GM23338 (cell line): ENCODE measurements at regions not wholly inside any gene's neighbourhood (a gene's known extent, or its start where the extent isn't known, plus 50 kb on each side); places are given as distances from the start of the nearest gene placed in this dataset.

ENCODE experiments used
- ATAC-seq: fragments of 200-7000 bp; cut with Tn5 transposase; 3 replicates; pipeline ENCODE4 v1.9.1; 2020
- DNase-seq: peaks from one replicate; pipeline ENCODE4 v3.0.0-alpha.2; 2015; ENCODE audit warnings: low spot score
- H2AFZ ChIP-seq: fragments of 200-600 bp; sonication (generic); 2 replicates; pipeline ENCODE4 v1.8.0; 2016; ENCODE audit warnings: antibody characterized with exemption, mild to moderate bottlenecking, moderate library complexity
- H3F3A ChIP-seq: fragments of 200-600 bp; sonication (generic); replicated peaks from 2 replicates; pipeline ENCODE4 v1.8.0; 2017; ENCODE audit warnings: antibody characterized with exemption, mixed run types, low read depth
- H3K27ac ChIP-seq: fragments of 200-600 bp; sonication (generic); 2 replicates; pipeline ENCODE4 v1.6.1; 2016; ENCODE audit warnings: low read depth
- H3K27me3 ChIP-seq: fragments of 200-600 bp; sonication (generic); 2 replicates; pipeline ENCODE4 v1.8.0; 2016; ENCODE audit warnings: mild to moderate bottlenecking, mixed run types, moderate library complexity; ENCODE audit not compliant: insufficient read depth
- H3K36me3 ChIP-seq: fragments of 200-600 bp; sonication (generic); 2 replicates; pipeline ENCODE4 v1.8.0; 2016; ENCODE audit warnings: mild to moderate bottlenecking; ENCODE audit not compliant: insufficient read depth
- H3K4me1 ChIP-seq: fragments of 200-600 bp; sonication (generic); 2 replicates; pipeline ENCODE4 v1.8.0; 2016; ENCODE audit warnings: mild to moderate bottlenecking, moderate library complexity; ENCODE audit not compliant: insufficient read depth
- H3K4me2 ChIP-seq: fragments of 200-600 bp; sonication (generic); 2 replicates; pipeline ENCODE4 v1.7.1; 2017; ENCODE audit warnings: mixed run types
- H3K4me3 ChIP-seq: fragments of 200-600 bp; sonication (generic); 2 replicates; pipeline ENCODE4 v1.6.1; 2016; ENCODE audit warnings: mixed run types
- H3K79me2 ChIP-seq: fragments of 200-600 bp; sonication (generic); replicated peaks from 2 replicates; pipeline ENCODE4 v1.8.0; 2017; ENCODE audit warnings: mild to moderate bottlenecking; ENCODE audit not compliant: insufficient read depth
- H3K9me2 ChIP-seq: fragments of 200-600 bp; sonication (generic); 2 replicates; pipeline ENCODE4 v1.8.0; 2017; ENCODE audit not compliant: insufficient read depth
- H4K20me1 ChIP-seq: fragments of 200-600 bp; sonication (generic); replicated peaks from 2 replicates; pipeline ENCODE4 v1.8.0; 2017; ENCODE audit warnings: mild to moderate bottlenecking; ENCODE audit not compliant: insufficient read depth
- H3K27ac Mint-ChIP-seq: 2 replicates; pipeline ENCODE4 v1.8.0; 2020; ENCODE audit warnings: inconsistent platforms, mild to moderate bottlenecking, moderate library complexity, mixed read lengths
- H3K27me3 Mint-ChIP-seq: 3 replicates; pipeline ENCODE4 v1.8.0; 2022; ENCODE audit warnings: low read depth, mild to moderate bottlenecking, moderate library complexity, mixed read lengths, inconsistent platforms; ENCODE audit not compliant: insufficient read depth, poor library complexity
- H3K36me3 Mint-ChIP-seq: 3 replicates; pipeline ENCODE4 v1.8.0; 2021; ENCODE audit warnings: low read depth, mild to moderate bottlenecking, inconsistent platforms, moderate library complexity, mixed read lengths
- H3K4me1 Mint-ChIP-seq: 3 replicates; pipeline ENCODE4 v1.8.0; 2020; ENCODE audit warnings: mild to moderate bottlenecking, inconsistent platforms, mixed read lengths
- H3K4me3 Mint-ChIP-seq: 3 replicates; pipeline ENCODE4 v1.8.0; 2021; ENCODE audit warnings: moderate library complexity, mild to moderate bottlenecking, inconsistent platforms, mixed read lengths
- H3K9me3 Mint-ChIP-seq: 3 replicates; pipeline ENCODE4 v1.8.0; 2020; ENCODE audit warnings: moderate library complexity, mild to moderate bottlenecking, inconsistent platforms, mixed read lengths
- CTCF ChIP-seq, 2 experiments: fragments of 200-600 bp in 1 of 2; sonication (generic) in 1 of 2; conservative IDR thresholded peaks; 2 replicates each; pipeline versions ENCODE4 v1.5.1 to v1.6.1; 2016 to 2017; ENCODE audit warnings: antibody characterized with exemption in 2 of 2, low read depth in 2 of 2, mild to moderate bottlenecking in 2 of 2, moderate library complexity in 1 of 2
- EZH2phosphoT487 ChIP-seq: fragments of 200-600 bp; sonication (generic); IDR thresholded peaks from one replicate; pipeline ENCODE4 v1.8.1; 2018; ENCODE audit warnings: antibody characterized with exemption; ENCODE audit not compliant: unreplicated experiment
- JUNB ChIP-seq: IDR thresholded peaks from one replicate; pipeline ENCODE4 v1.6.1; 2016; ENCODE audit warnings: antibody characterized with exemption; ENCODE audit not compliant: unreplicated experiment
- NANOG ChIP-seq: IDR thresholded peaks from 2 replicates; pipeline ENCODE4 v1.6.1; 2016; ENCODE audit warnings: antibody characterized with exemption, borderline replicate concordance
- POLR2AphosphoS5 ChIP-seq: IDR thresholded peaks from 2 replicates; pipeline ENCODE4 v1.6.1; 2016; ENCODE audit warnings: antibody characterized with exemption, low read depth
- REST ChIP-seq: IDR thresholded peaks from one replicate; pipeline ENCODE4 v1.6.1; 2018; ENCODE audit warnings: antibody characterized with exemption; ENCODE audit not compliant: unreplicated experiment
- STAT1 ChIP-seq: IDR thresholded peaks from one replicate; pipeline ENCODE4 v1.6.1; 2016; ENCODE audit warnings: antibody characterized with exemption; ENCODE audit not compliant: unreplicated experiment
- ZNF114 ChIP-seq: fragments of 250-450 bp; sonication (Bioruptor Pico); IDR thresholded peaks from 2 replicates; pipeline ENCODE4 v1.5.0; 2020; ENCODE audit warnings: mild to moderate bottlenecking, moderate library complexity
- ZNF331 ChIP-seq: fragments of 250-450 bp; sonication (Bioruptor Pico); IDR thresholded peaks from 2 replicates; pipeline ENCODE4 v1.5.0; 2020; ENCODE audit warnings: low read depth, mild to moderate bottlenecking, moderate library complexity
- TF ChIP-seq, protein P1 (sequence below): IDR thresholded peaks from 2 replicates; pipeline ENCODE4 v1.6.1; 2016; ENCODE audit warnings: antibody characterized with exemption
- TF ChIP-seq, protein P2 (sequence below): fragments of 250-450 bp; sonication (Bioruptor Pico); IDR thresholded peaks from 2 replicates; pipeline ENCODE4 v1.5.0; 2020; ENCODE audit warnings: mild to moderate bottlenecking, moderate library complexity

- H3K79me2 ChIP-seq: no peaks in the 10 kb centered on the region
- H3K27me3 ChIP-seq: no peaks in the 10 kb centered on the region
- H2AFZ ChIP-seq: no peak overlapping the region
- H3K27ac Mint-ChIP-seq: no peak overlapping the region
- H3K9me2 ChIP-seq: peaks cover 13% of the 10 kb centered on the region
- H3K9me3 Mint-ChIP-seq: no peaks in the 10 kb centered on the region
- DNase-seq (no peak), ATAC-seq (no peak)
- no peak overlapping the region for H3K4me2 ChIP-seq
- H3K36me3 ChIP-seq: no peaks in the 10 kb centered on the region
- H3K4me1 Mint-ChIP-seq: peaks cover 28% of the 10 kb centered on the region; the same call in 2 of the 3 replicates
- no peaks in the 10 kb centered on the region for H4K20me1 ChIP-seq
- no peak overlapping the region for H3K4me3 ChIP-seq
- H3K4me1 ChIP-seq: peaks cover 25% of the 10 kb centered on the region
- no peak for TF ChIP-seq POLR2AphosphoS5
- no peak for TF ChIP-seq REST
- no peak for TF ChIP-seq EZH2phosphoT487
- no peak for TF ChIP-seq CTCF (conservative IDR thresholded peaks at IDR 0.05; ENCODE audit: low read depth in 2 of 2)
- no peak for TF ChIP-seq ZNF331 (CRISPR knock-in tag)
- no peak for TF ChIP-seq STAT1
- no peak for TF ChIP-seq ZNF114 (CRISPR knock-in tag)
- TF ChIP-seq, protein P1, sequence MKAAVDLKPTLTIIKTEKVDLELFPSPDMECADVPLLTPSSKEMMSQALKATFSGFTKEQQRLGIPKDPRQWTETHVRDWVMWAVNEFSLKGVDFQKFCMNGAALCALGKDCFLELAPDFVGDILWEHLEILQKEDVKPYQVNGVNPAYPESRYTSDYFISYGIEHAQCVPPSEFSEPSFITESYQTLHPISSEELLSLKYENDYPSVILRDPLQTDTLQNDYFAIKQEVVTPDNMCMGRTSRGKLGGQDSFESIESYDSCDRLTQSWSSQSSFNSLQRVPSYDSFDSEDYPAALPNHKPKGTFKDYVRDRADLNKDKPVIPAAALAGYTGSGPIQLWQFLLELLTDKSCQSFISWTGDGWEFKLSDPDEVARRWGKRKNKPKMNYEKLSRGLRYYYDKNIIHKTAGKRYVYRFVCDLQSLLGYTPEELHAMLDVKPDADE: no peak
- no peak for TF ChIP-seq NANOG
- TF ChIP-seq, protein P2, sequence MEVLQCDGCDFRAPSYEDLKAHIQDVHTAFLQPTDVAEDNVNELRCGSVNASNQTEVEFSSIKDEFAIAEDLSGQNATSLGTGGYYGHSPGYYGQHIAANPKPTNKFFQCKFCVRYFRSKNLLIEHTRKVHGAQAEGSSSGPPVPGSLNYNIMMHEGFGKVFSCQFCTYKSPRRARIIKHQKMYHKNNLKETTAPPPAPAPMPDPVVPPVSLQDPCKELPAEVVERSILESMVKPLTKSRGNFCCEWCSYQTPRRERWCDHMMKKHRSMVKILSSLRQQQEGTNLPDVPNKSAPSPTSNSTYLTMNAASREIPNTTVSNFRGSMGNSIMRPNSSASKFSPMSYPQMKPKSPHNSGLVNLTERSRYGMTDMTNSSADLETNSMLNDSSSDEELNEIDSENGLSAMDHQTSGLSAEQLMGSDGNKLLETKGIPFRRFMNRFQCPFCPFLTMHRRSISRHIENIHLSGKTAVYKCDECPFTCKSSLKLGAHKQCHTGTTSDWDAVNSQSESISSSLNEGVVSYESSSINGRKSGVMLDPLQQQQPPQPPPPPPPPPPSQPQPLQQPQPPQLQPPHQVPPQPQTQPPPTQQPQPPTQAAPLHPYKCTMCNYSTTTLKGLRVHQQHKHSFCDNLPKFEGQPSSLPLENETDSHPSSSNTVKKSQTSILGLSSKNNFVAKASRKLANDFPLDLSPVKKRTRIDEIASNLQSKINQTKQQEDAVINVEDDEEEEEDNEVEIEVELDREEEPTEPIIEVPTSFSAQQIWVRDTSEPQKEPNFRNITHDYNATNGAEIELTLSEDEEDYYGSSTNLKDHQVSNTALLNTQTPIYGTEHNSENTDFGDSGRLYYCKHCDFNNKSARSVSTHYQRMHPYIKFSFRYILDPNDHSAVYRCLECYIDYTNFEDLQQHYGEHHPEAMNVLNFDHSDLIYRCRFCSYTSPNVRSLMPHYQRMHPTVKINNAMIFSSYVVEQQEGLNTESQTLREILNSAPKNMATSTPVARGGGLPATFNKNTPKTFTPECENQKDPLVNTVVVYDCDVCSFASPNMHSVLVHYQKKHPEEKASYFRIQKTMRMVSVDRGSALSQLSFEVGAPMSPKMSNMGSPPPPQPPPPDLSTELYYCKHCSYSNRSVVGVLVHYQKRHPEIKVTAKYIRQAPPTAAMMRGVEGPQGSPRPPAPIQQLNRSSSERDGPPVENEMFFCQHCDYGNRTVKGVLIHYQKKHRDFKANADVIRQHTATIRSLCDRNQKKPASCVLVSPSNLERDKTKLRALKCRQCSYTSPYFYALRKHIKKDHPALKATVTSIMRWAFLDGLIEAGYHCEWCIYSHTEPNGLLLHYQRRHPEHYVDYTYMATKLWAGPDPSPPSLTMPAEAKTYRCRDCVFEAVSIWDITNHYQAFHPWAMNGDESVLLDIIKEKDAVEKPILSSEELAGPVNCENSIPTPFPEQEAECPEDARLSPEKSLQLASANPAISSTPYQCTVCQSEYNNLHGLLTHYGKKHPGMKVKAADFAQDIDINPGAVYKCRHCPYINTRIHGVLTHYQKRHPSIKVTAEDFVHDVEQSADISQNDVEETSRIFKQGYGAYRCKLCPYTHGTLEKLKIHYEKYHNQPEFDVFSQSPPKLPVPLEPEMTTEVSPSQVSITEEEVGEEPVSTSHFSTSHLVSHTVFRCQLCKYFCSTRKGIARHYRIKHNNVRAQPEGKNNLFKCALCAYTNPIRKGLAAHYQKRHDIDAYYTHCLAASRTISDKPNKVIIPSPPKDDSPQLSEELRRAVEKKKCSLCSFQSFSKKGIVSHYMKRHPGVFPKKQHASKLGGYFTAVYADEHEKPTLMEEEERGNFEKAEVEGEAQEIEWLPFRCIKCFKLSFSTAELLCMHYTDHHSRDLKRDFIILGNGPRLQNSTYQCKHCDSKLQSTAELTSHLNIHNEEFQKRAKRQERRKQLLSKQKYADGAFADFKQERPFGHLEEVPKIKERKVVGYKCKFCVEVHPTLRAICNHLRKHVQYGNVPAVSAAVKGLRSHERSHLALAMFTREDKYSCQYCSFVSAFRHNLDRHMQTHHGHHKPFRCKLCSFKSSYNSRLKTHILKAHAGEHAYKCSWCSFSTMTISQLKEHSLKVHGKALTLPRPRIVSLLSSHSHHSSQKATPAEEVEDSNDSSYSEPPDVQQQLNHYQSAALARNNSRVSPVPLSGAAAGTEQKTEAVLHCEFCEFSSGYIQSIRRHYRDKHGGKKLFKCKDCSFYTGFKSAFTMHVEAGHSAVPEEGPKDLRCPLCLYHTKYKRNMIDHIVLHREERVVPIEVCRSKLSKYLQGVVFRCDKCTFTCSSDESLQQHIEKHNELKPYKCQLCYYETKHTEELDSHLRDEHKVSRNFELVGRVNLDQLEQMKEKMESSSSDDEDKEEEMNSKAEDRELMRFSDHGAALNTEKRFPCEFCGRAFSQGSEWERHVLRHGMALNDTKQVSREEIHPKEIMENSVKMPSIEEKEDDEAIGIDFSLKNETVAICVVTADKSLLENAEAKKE (CRISPR knock-in tag): no peak
- TF ChIP-seq JUNB: no peak
- H3K4me3 Mint-ChIP-seq: no peak overlapping the region
- H3K27ac ChIP-seq: no peak overlapping the region
- no peaks in the 10 kb centered on the region for H3K27me3 Mint-ChIP-seq
- H3K36me3 Mint-ChIP-seq: no peaks in the 10 kb centered on the region
- H3F3A ChIP-seq: no peaks in the 10 kb centered on the region
Measured at GRCh38 chr4:100312615-100313350, 122.5 kb upstream of the DDIT4L start.
